Loucy (cell line): ENCODE measurements at regions not wholly inside any gene's neighbourhood (a gene's known extent, or its start where the extent isn't known, plus 50 kb on each side); places are given as distances from the start of the nearest gene placed in this dataset.

ENCODE experiments used
- CTCF ChIP-seq: fragments of 200-600 bp; sonication (generic); conservative IDR thresholded peaks from 2 replicates; pipeline ENCODE4 v1.5.1; 2014; ENCODE audit warnings: mild to moderate bottlenecking, antibody characterized with exemption, low read length
- EZH2phosphoT487 ChIP-seq: fragments of 200-600 bp; IDR thresholded peaks from 2 replicates; pipeline ENCODE4 v1.6.1; 2018; ENCODE audit warnings: antibody characterized with exemption, mild to moderate bottlenecking, moderate library complexity, borderline replicate concordance

- TF ChIP-seq CTCF = no peak
- no peak for TF ChIP-seq EZH2phosphoT487
Observed at GRCh38 chr16:35174016-35174415, 1714.6 kb downstream of the TP53TG3F start.
